NCI-H510A treated with DMSO at 0.1 percent for 48 hours (cell line): ENCODE measurements at regions not wholly inside any gene's neighbourhood (a gene's known extent, or its start where the extent isn't known, plus 50 kb on each side); places are given as distances from the start of the nearest gene placed in this dataset.
"Not testable (repeated sequence)": the region's sequence is repeated elsewhere in the genome, so short reads cannot be mapped to it uniquely, and the experiment has no call there.

Source experiments
- DNase-seq: peaks from one replicate; lab custom pipeline; 2025; lab: John Stamatoyannopoulos, UW

GRCh38 chr6:15904651-15905376 is 224.1 kb upstream of the MYLIP start:
- DNase-seq, result no peak

GRCh38 chr6:15901141-15902115 is 227.5 kb upstream of the MYLIP start:
- DNase-seq, result peak; percentile 18

- DNase-seq, result no peak
Measured at GRCh38 chr6:15898693-15899092, 230.2 kb upstream of the MYLIP start.

GRCh38 chr6:15897063-15897876 is 231.6 kb upstream of the MYLIP start:
- no peak for DNase-seq

- DNase-seq, result no peak
Measured at GRCh38 chr6:15894973-15895725, 232.3 kb upstream of the DTNBP1 start.

GRCh38 chr6:15893556-15894253 is 230.9 kb upstream of the DTNBP1 start:
- no peak for DNase-seq

- no peak for DNase-seq
Measured at GRCh38 chr6:15892369-15892768, 229.5 kb upstream of the DTNBP1 start.

GRCh38 chr6:15888798-15889772 is 226.3 kb upstream of the DTNBP1 start:
- no peak for DNase-seq

- no peak for DNase-seq
Measured at GRCh38 chr6:15887491-15888461, 224.9 kb upstream of the DTNBP1 start.

- DNase-seq, result no peak
Measured at GRCh38 chr6:15885624-15886023, 222.8 kb upstream of the DTNBP1 start.

- not testable (repeated sequence) for DNase-seq
Measured at GRCh38 chr6:15883593-15883992, 220.8 kb upstream of the DTNBP1 start.

GRCh38 chr6:15882915-15883314 is 220.1 kb upstream of the DTNBP1 start:
- no peak for DNase-seq

- no peak for DNase-seq
Measured at GRCh38 chr6:15882345-15882744, 219.5 kb upstream of the DTNBP1 start.

- DNase-seq, result no peak
Measured at GRCh38 chr6:15881150-15881549, 218.3 kb upstream of the DTNBP1 start.

- no peak for DNase-seq
Measured at GRCh38 chr6:15880262-15880973, 217.6 kb upstream of the DTNBP1 start.

GRCh38 chr6:15879371-15880261 is 216.8 kb upstream of the DTNBP1 start:
- DNase-seq, result peak; percentile 46

- no peak for DNase-seq
Measured at GRCh38 chr6:15877231-15877630, 214.4 kb upstream of the DTNBP1 start.
